ENCODE measurements at regions not wholly inside any gene's neighbourhood (a gene's known extent, or its start where the extent isn't known, plus 50 kb on each side); places are given as distances from the start of the nearest gene placed in this dataset.

GRCh38 chr1:207971331-207972219 lies 60.6 kb upstream of the CD34 start:
- TF ChIP-seq, protein P1, sequence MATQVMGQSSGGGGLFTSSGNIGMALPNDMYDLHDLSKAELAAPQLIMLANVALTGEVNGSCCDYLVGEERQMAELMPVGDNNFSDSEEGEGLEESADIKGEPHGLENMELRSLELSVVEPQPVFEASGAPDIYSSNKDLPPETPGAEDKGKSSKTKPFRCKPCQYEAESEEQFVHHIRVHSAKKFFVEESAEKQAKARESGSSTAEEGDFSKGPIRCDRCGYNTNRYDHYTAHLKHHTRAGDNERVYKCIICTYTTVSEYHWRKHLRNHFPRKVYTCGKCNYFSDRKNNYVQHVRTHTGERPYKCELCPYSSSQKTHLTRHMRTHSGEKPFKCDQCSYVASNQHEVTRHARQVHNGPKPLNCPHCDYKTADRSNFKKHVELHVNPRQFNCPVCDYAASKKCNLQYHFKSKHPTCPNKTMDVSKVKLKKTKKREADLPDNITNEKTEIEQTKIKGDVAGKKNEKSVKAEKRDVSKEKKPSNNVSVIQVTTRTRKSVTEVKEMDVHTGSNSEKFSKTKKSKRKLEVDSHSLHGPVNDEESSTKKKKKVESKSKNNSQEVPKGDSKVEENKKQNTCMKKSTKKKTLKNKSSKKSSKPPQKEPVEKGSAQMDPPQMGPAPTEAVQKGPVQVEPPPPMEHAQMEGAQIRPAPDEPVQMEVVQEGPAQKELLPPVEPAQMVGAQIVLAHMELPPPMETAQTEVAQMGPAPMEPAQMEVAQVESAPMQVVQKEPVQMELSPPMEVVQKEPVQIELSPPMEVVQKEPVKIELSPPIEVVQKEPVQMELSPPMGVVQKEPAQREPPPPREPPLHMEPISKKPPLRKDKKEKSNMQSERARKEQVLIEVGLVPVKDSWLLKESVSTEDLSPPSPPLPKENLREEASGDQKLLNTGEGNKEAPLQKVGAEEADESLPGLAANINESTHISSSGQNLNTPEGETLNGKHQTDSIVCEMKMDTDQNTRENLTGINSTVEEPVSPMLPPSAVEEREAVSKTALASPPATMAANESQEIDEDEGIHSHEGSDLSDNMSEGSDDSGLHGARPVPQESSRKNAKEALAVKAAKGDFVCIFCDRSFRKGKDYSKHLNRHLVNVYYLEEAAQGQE (IDR thresholded peaks at IDR 0.05; ENCODE audit: insufficient read depth in 1 of 2, low read depth in 2 of 2, low read length in 2 of 2) = no peak
- TF ChIP-seq SIN3A (IDR thresholded peaks at IDR 0.05; ENCODE audit: borderline replicate concordance, insufficient read depth, low read length) (no peak), POLR2AphosphoS5 (IDR thresholded peaks at IDR 0.05; ENCODE audit: low read depth, low read length) (no peak), TAF1 (IDR thresholded peaks at IDR 0.05; ENCODE audit: borderline replicate concordance, insufficient read depth, low read length) (no peak), FOXP2 (optimal IDR thresholded peaks at IDR 0.05; ENCODE audit: borderline replicate concordance, extremely low read depth, extremely low read length, insufficient read depth) (no peak)

DNA sequence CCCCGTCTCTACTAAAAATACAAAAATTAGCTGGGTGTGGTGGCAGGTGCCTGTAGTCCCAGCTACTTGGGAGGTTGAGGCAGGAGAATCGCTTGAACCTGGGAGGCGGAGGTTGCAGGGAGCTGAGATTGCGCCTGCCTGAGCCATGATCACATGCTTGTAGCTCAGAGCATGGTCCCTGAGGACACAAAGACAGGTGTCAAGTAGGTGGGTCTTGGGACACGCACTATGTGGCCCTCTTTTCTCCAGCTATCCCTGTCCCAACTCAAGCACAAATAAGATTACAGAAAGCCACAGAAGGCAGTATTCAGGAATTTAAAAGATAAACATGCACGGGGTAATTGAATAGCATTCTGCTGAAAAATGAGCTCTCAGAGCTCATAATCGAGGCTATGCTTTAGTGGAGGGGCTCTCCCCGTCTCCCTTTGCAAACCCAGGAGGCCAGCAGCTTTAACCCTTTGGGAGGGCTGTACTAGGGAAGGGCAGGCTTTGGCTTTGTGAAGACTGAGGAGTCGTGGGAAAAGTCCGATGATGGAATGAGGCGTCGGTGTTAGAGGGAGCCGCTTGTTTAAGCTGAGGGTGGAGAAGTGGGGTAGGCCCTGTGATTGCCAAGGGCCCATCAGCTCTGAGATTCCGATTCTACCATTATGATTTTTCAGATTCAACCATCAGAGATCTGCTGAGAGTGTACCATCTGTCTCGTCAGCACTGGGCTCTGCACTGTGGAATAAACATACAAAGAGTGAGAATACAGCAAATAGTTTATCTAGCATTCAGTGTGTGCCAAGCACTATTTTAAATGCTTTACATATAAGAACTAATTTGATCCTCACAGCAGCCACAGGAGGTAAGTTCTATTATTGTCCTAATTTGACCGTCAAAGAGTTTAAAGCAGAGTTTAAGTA lies 59.7 kb upstream of the CD34 start:
- TF ChIP-seq, protein P1 (IDR thresholded peaks at IDR 0.05; ENCODE audit: insufficient read depth in 1 of 2, low read depth in 2 of 2, low read length in 2 of 2) = no peak
- TF ChIP-seq SIN3A (IDR thresholded peaks at IDR 0.05; ENCODE audit: borderline replicate concordance, insufficient read depth, low read length) = no peak
- no peak for TF ChIP-seq TAF1 (IDR thresholded peaks at IDR 0.05; ENCODE audit: borderline replicate concordance, insufficient read depth, low read length)
- TF ChIP-seq POLR2AphosphoS5 (IDR thresholded peaks at IDR 0.05; ENCODE audit: low read depth, low read length) = no peak
- no peak for TF ChIP-seq FOXP2 (optimal IDR thresholded peaks at IDR 0.05; ENCODE audit: borderline replicate concordance, extremely low read depth, extremely low read length, insufficient read depth)

DNA sequence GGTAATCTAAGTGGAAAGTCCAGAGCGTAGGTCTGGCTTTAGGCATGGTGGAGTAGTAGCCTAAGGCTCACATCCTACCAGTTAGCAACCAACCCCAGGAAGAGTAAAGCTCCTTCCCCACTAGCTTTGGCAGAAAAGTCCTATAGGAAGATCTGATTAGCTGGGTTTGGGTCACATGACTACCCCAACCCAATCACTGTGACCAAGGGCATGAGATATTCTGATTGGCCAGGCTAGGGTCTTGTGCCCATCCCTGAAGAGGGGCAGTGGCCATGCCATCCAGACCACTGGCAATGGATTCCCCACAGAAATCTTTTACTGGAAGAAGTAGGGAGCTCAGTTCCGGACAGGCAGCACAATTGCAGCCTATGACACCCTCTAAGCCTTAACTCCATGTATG lies 58.6 kb upstream of the CD34 start:
- no peak for TF ChIP-seq FOXP2 (optimal IDR thresholded peaks at IDR 0.05; ENCODE audit: borderline replicate concordance, extremely low read depth, extremely low read length, insufficient read depth)
- TF ChIP-seq POLR2AphosphoS5 (IDR thresholded peaks at IDR 0.05; ENCODE audit: low read depth, low read length) = no peak
- no peak for TF ChIP-seq TAF1 (IDR thresholded peaks at IDR 0.05; ENCODE audit: borderline replicate concordance, insufficient read depth, low read length)
- TF ChIP-seq SIN3A (IDR thresholded peaks at IDR 0.05; ENCODE audit: borderline replicate concordance, insufficient read depth, low read length) = no peak
- TF ChIP-seq, protein P1 (IDR thresholded peaks at IDR 0.05; ENCODE audit: insufficient read depth in 1 of 2, low read depth in 2 of 2, low read length in 2 of 2) = no peak

- TF ChIP-seq POLR2AphosphoS5 (IDR thresholded peaks at IDR 0.05; ENCODE audit: low read depth, low read length) = no peak
- TF ChIP-seq, protein P1 (IDR thresholded peaks at IDR 0.05; ENCODE audit: insufficient read depth in 1 of 2, low read depth in 2 of 2, low read length in 2 of 2) = no peak
- no peak for TF ChIP-seq TAF1 (IDR thresholded peaks at IDR 0.05; ENCODE audit: borderline replicate concordance, insufficient read depth, low read length)
- no peak for TF ChIP-seq SIN3A (IDR thresholded peaks at IDR 0.05; ENCODE audit: borderline replicate concordance, insufficient read depth, low read length)
- no peak for TF ChIP-seq FOXP2 (optimal IDR thresholded peaks at IDR 0.05; ENCODE audit: borderline replicate concordance, extremely low read depth, extremely low read length, insufficient read depth)
These were observed 57.6 kb upstream of the CD34 start for GRCh38 chr1:207968521-207969009.

Data from PFSK-1 (cell line).